Thoracic aorta (tissue), 2 donors: ENCODE measurements at regions not wholly inside any gene's neighbourhood (a gene's known extent, or its start where the extent isn't known, plus 50 kb on each side); places are given as distances from the start of the nearest gene placed in this dataset.

ENCODE experiments used
- ATAC-seq: fragments of 150-250 bp; one replicate; pipeline ENCODE4 v1.8.0; 2017; ENCODE audit warnings: low read depth; ENCODE audit not compliant: insufficient number of reproducible peaks, low FRiP score
- DNase-seq: peaks from one replicate; pipeline ENCODE4 v3.0.0-alpha.2; 2020; ENCODE audit warnings: low spot score
- H3K27ac ChIP-seq, 2 donors: fragments of 200-600 bp; sonication (generic); 1 replicate in 1 of 2; 2 replicates in 1 of 2; pipeline ENCODE4 v1.5.1; 2016; ENCODE audit warnings: mild to moderate bottlenecking in 2 of 2, moderate library complexity in 2 of 2
- H3K27me3 ChIP-seq: fragments of 200-600 bp; sonication (generic); replicated peaks from 2 replicates; pipeline ENCODE4 v1.6.0; 2016; ENCODE audit warnings: mild to moderate bottlenecking; ENCODE audit not compliant: insufficient read depth
- H3K36me3 ChIP-seq: fragments of 200-600 bp; sonication (generic); one replicate; pipeline ENCODE4 v1.5.1; 2016
- H3K4me1 ChIP-seq, 2 donors: fragments of 200-600 bp; sonication (generic); 1 replicate in 1 of 2; 2 replicates in 1 of 2; pipeline versions ENCODE4 v1.5.1 to v1.6.0; 2016; ENCODE audit warnings: low read depth in 2 of 2, mild to moderate bottlenecking in 1 of 2; ENCODE audit not compliant: control insufficient read depth in 1 of 2
- H3K4me3 ChIP-seq: fragments of 200-600 bp; sonication (generic); 2 replicates; pipeline ENCODE4 v1.5.1; 2016; ENCODE audit warnings: mild to moderate bottlenecking
- H3K9me3 ChIP-seq: fragments of 200-600 bp; sonication (generic); 2 replicates; pipeline ENCODE4 v1.5.1; 2016
- CTCF ChIP-seq: fragments of 200-600 bp; sonication (generic); IDR thresholded peaks from one replicate; pipeline ENCODE4 v1.5.1; 2019; ENCODE audit warnings: antibody characterized with exemption

- Histone ChIP-seq H3K4me1 (no peaks in the 10 kb centered on the region), H3K27me3 (no peaks in the 10 kb centered on the region), H3K4me3 (no peak overlapping the region), H3K9me3 (peaks cover 10% of the 10 kb centered on the region), H3K36me3 (no peaks in the 10 kb centered on the region), H3K27ac (no peak overlapping the region)
- no peak for TF ChIP-seq CTCF
- ATAC-seq: no peak
- DNase-seq: no peak
These were observed 190.5 kb upstream of the PMFBP1 start for GRCh38 chr16:72362476-72362875.

- TF ChIP-seq CTCF: no peak
- H3K27ac ChIP-seq: no peak overlapping the region
- no peaks in the 10 kb centered on the region for H3K36me3 ChIP-seq
- no peaks in the 10 kb centered on the region for H3K27me3 ChIP-seq
- H3K4me1 ChIP-seq: peaks cover 5 to 7% of the 10 kb centered on the region in 2 donors
- H3K4me3 ChIP-seq: no peak overlapping the region
- ATAC-seq (no peak), DNase-seq (no peak)
- H3K9me3 ChIP-seq: no peaks in the 10 kb centered on the region
These were observed 186.0 kb upstream of the PMFBP1 start for GRCh38 chr16:72357910-72358309.

GRCh38 chr16:72355561-72355960 is 183.6 kb upstream of the PMFBP1 start:
- Histone ChIP-seq H3K4me3 (no peak overlapping the region), H3K27me3 (no peaks in the 10 kb centered on the region), H3K4me1 (peaks cover 5 to 7% of the 10 kb centered on the region in 2 donors), H3K36me3 (no peaks in the 10 kb centered on the region), H3K27ac (no peak overlapping the region), H3K9me3 (no peaks in the 10 kb centered on the region)
- ATAC-seq (no peak), DNase-seq (no peak)
- TF ChIP-seq CTCF: no peak

GRCh38 chr16:72349719-72350118 is 177.8 kb upstream of the PMFBP1 start:
- no peak for TF ChIP-seq CTCF
- H3K4me1 ChIP-seq: no peaks in the 10 kb centered on the region
- no peaks in the 10 kb centered on the region for H3K27me3 ChIP-seq
- no peaks in the 10 kb centered on the region for H3K36me3 ChIP-seq
- DNase-seq (no peak), ATAC-seq (no peak)
- H3K9me3 ChIP-seq: no peaks in the 10 kb centered on the region
- no peak overlapping the region for H3K27ac ChIP-seq
- H3K4me3 ChIP-seq: no peak overlapping the region

GRCh38 chr16:72332926-72333325 is 161.0 kb upstream of the PMFBP1 start:
- Histone ChIP-seq H3K4me3 (no peak overlapping the region), H3K9me3 (no peaks in the 10 kb centered on the region), H3K27ac (no peak overlapping the region), H3K4me1 (no peaks in the 10 kb centered on the region), H3K27me3 (no peaks in the 10 kb centered on the region), H3K36me3 (no peaks in the 10 kb centered on the region)
- TF ChIP-seq CTCF: no peak
- ATAC-seq (no peak), DNase-seq (no peak)
